Trophoblast cell (in vitro differentiated cells and primary cell): ENCODE measurements at regions not wholly inside any gene's neighbourhood (a gene's known extent, or its start where the extent isn't known, plus 50 kb on each side); places are given as distances from the start of the nearest gene placed in this dataset.
"Not testable (repeated sequence)": the region's sequence is repeated elsewhere in the genome, so short reads cannot be mapped to it uniquely, and the experiment has no call there.

Experiments used
- DNase-seq, 2 donors: peaks; one replicate each; pipeline ENCODE4 v3.0.0-alpha.2; 2016
- H2AFZ ChIP-seq: 2 replicates; pipeline ENCODE4 v1.6.1; 2013; ENCODE audit warnings: low read length, moderate library complexity, mild to moderate bottlenecking; ENCODE audit not compliant: insufficient read depth, poor library complexity
- H2AK5ac ChIP-seq: 2 replicates; pipeline ENCODE4 v1.6.1; 2013; ENCODE audit warnings: mild to moderate bottlenecking, low read length
- H2BK120ac ChIP-seq: 2 replicates; pipeline ENCODE4 v1.6.1; 2013; ENCODE audit warnings: low read length, mild to moderate bottlenecking, moderate library complexity; ENCODE audit not compliant: insufficient read depth, poor library complexity
- H2BK12ac ChIP-seq: 2 replicates; pipeline ENCODE4 v1.6.1; 2013; ENCODE audit warnings: mild to moderate bottlenecking, low read length, moderate library complexity
- H2BK5ac ChIP-seq: 2 replicates; pipeline ENCODE4 v1.6.1; 2013; ENCODE audit warnings: low read length, low read depth, moderate library complexity, mild to moderate bottlenecking; ENCODE audit not compliant: poor library complexity
- H3K14ac ChIP-seq: 2 replicates; pipeline ENCODE4 v1.6.1; 2013; ENCODE audit warnings: mild to moderate bottlenecking, low read length
- H3K18ac ChIP-seq: 2 replicates; pipeline ENCODE4 v1.6.1; 2013; ENCODE audit warnings: mild to moderate bottlenecking, low read length
- H3K23ac ChIP-seq: 2 replicates; pipeline ENCODE4 v1.6.1; 2013; ENCODE audit warnings: low read length
- H3K27ac ChIP-seq: 2 replicates; pipeline ENCODE4 v1.5.1; 2013; ENCODE audit warnings: low read depth, mild to moderate bottlenecking, inconsistent platforms, low read length, moderate library complexity
- H3K27me3 ChIP-seq: 2 replicates; pipeline ENCODE4 v1.6.1; 2013; ENCODE audit warnings: inconsistent platforms, mild to moderate bottlenecking, low read length, moderate library complexity; ENCODE audit not compliant: insufficient read depth
- H3K36me3 ChIP-seq, 2 experiments: 1 replicate in 1 of 2; 2 replicates in 1 of 2; pipeline ENCODE4 v1.6.1; 2013; ENCODE audit warnings: low read length in 2 of 2, mild to moderate bottlenecking in 2 of 2, moderate library complexity in 1 of 2; ENCODE audit not compliant: insufficient read depth in 2 of 2, control insufficient read depth in 1 of 2
- H3K4ac ChIP-seq: 2 replicates; pipeline ENCODE4 v1.6.1; 2013; ENCODE audit warnings: low read depth, mild to moderate bottlenecking, low read length, moderate library complexity
- H3K4me1 ChIP-seq, 2 experiments: 1 replicate in 1 of 2; 2 replicates in 1 of 2; pipeline ENCODE4 v1.6.1; 2013; ENCODE audit warnings: low read length in 2 of 2, mild to moderate bottlenecking in 2 of 2, moderate library complexity in 1 of 2; ENCODE audit not compliant: insufficient read depth in 2 of 2, control insufficient read depth in 1 of 2
- H3K4me2 ChIP-seq: 2 replicates; pipeline ENCODE4 v1.6.1; 2013; ENCODE audit warnings: inconsistent platforms, mild to moderate bottlenecking, low read length, moderate library complexity
- H3K4me3 ChIP-seq: 2 replicates; pipeline ENCODE4 v1.5.1; 2013; ENCODE audit warnings: mild to moderate bottlenecking, low read depth, low read length, inconsistent platforms
- H3K79me1 ChIP-seq: one replicate; pipeline ENCODE4 v1.6.1; 2013; ENCODE audit warnings: low read length
- H3K79me2 ChIP-seq: 2 replicates; pipeline ENCODE4 v1.6.1; 2013; ENCODE audit warnings: low read length, mild to moderate bottlenecking; ENCODE audit not compliant: control insufficient read depth, insufficient read depth, poor library complexity
- H3K9ac ChIP-seq: 2 replicates; pipeline ENCODE4 v1.6.1; 2013; ENCODE audit warnings: mild to moderate bottlenecking, low read length
- H3K9me3 ChIP-seq: 2 replicates; pipeline ENCODE4 v1.6.1; 2013; ENCODE audit warnings: low read depth, mild to moderate bottlenecking, control low read depth, inconsistent platforms, low read length; ENCODE audit not compliant: insufficient read depth
- H4K12ac ChIP-seq: 2 replicates; pipeline ENCODE4 v1.6.1; 2013; ENCODE audit warnings: low read depth, mild to moderate bottlenecking, low read length, moderate library complexity
- H4K8ac ChIP-seq: 2 replicates; pipeline ENCODE4 v1.6.1; 2013; ENCODE audit warnings: low read depth, mild to moderate bottlenecking, low read length, moderate library complexity
- H4K91ac ChIP-seq: one replicate; pipeline ENCODE4 v1.6.1; 2013; ENCODE audit warnings: low read depth, mild to moderate bottlenecking, low read length, moderate library complexity
- WGBS: extraction: QIAGEN DNeasy Blood & Tissue Kit; methylation state at CpG from one replicate; pipeline ENCODE4 v1.1.7; 2013; ENCODE audit warnings: missing lambda C conversion rate; ENCODE audit not compliant: insufficient read length, insufficient coverage; ENCODE audit errors: extremely low coverage; 5-methylcytosine and 5-hydroxymethylcytosine counted together

DNA sequence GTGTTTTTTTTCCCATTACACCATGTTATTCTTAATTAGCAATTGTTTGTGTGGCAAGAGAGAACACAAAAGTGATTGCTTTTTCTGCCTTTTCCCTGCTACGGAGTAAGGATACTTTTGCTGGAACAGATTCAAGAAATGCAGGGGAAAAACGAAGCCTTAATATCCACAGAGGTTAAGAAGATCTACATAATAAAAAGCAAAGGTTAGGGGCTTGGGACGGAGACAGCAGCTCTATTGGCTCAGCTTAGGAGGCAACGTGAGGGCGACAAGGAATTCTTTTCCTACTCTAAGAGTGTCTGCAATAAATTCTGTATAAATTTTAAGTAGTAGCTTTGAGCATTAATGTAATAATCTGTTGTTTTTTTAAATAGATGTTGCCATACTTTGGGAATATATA, 693.3 kb downstream of the DTWD2 start:
- H3K9ac ChIP-seq, result no peak overlapping the region
- H3K23ac ChIP-seq, result no peak overlapping the region
- no peaks in the 10 kb centered on the region for H3K27me3 ChIP-seq
- no CpG with 5 or more reads among the region's 5 CpGs for WGBS
- no peak overlapping the region for H2AK5ac ChIP-seq
- H4K12ac ChIP-seq, result no peak overlapping the region
- H3K4ac ChIP-seq, result no peak overlapping the region
- H2BK5ac ChIP-seq, result no peak overlapping the region
- no peak overlapping the region for H3K27ac ChIP-seq
- no peaks in the 10 kb centered on the region for H3K79me1 ChIP-seq
- no peak overlapping the region for H3K18ac ChIP-seq
- H3K14ac ChIP-seq, result no peak overlapping the region
- no peak overlapping the region for H2BK12ac ChIP-seq
- no peaks in the 10 kb centered on the region for H3K4me1 ChIP-seq
- H4K91ac ChIP-seq, result no peak overlapping the region
- no peak overlapping the region for H3K4me2 ChIP-seq
- no peak overlapping the region for H2AFZ ChIP-seq
- no peaks in the 10 kb centered on the region for H3K36me3 ChIP-seq
- no peak for DNase-seq
- H4K8ac ChIP-seq, result no peak overlapping the region
- no peak overlapping the region for H2BK120ac ChIP-seq
- no peaks in the 10 kb centered on the region for H3K9me3 ChIP-seq
- H3K79me2 ChIP-seq, result no peaks in the 10 kb centered on the region
- no peak overlapping the region for H3K4me3 ChIP-seq

DNA sequence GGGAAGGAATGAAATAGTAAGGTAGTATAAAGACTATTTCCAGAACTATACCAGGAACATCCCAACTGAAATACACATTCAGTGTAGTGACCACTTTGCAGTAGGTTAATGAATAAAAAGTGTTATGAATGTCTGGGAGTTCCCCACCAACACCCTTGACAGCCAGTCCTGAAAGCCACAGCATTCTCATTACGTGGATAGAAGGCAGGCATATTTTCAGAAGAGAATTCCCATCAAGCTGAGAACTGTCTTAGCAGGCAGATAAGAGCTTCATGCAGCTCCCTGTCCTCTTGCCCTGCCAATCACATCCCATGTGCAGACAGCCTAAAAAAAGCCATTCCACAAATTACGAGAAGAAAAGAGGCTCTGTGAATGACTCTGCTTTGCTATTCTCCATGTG, 695.0 kb downstream of the DTWD2 start:
- Histone ChIP-seq H3K18ac (no peak overlapping the region), H2BK12ac (no peak overlapping the region), H3K23ac (no peak overlapping the region), H2AK5ac (no peak overlapping the region), H2AFZ (no peak overlapping the region), H3K4me1 (no peaks in the 10 kb centered on the region), H3K9ac (no peak overlapping the region), H3K4ac (no peak overlapping the region), H3K9me3 (no peaks in the 10 kb centered on the region), H2BK5ac (no peak overlapping the region), H3K14ac (no peak overlapping the region), H3K4me2 (no peak overlapping the region), H4K91ac (no peak overlapping the region), H4K8ac (no peak overlapping the region), H3K27ac (no peak overlapping the region), H3K4me3 (no peak overlapping the region), H3K79me2 (no peaks in the 10 kb centered on the region), H3K79me1 (no peaks in the 10 kb centered on the region), H3K27me3 (no peaks in the 10 kb centered on the region), H4K12ac (no peak overlapping the region), H3K36me3 (no peaks in the 10 kb centered on the region), H2BK120ac (no peak overlapping the region)
- DNase-seq, result no peak
- no CpG with 5 or more reads among the region's 2 CpGs for whole genome bisulfite sequencing

DNA sequence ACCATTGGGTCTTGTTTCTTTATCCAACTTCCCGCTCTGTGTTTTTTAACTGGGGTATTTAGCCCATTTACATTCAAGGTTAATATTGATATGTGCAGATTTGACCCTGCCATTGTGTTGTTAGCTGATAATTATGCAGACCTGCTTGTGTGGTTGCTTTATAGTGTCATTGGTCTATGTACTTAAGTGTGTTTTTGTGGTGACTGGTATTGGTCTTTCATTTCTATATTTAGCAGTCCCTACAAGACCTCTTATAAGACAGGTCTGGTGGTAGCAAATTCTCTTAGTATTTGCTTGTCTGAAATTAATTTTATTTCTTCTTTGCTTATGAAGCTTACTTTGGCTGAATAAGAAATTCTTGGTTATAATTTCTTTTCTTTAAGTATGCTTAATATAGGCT, 698.1 kb downstream of the DTWD2 start:
- H3K27me3 ChIP-seq, result no peaks in the 10 kb centered on the region
- no peak overlapping the region for H3K23ac ChIP-seq
- no peak overlapping the region for H3K4me3 ChIP-seq

DNA sequence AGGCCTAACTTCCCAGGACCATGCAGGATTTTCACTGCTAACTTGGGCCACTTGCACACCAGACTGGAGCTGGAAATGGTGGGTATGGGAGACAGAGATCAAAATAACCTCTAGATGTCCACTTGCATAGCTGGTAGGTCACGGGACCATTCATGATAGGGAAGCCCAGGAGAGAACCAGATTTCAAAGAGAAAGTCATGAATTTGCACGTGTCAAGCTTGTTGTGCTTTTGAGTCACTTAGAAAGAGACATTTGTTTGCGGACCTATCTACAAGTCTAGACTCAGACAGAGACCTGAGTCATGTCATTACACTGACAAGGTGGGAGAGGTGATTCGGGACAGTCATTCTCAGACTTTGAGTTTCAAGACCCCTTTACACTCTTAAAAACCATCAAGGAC, 704.1 kb downstream of the DTWD2 start:
- not testable (repeated sequence) for H2AFZ ChIP-seq, H3K27ac ChIP-seq, H3K79me1 ChIP-seq, H2BK12ac ChIP-seq, H3K23ac ChIP-seq, H4K91ac ChIP-seq, H2BK120ac ChIP-seq, H4K12ac ChIP-seq, H4K8ac ChIP-seq, H3K36me3 ChIP-seq, H3K4me1 ChIP-seq, H3K4me3 ChIP-seq, H3K4me2 ChIP-seq, H2BK5ac ChIP-seq, H3K4ac ChIP-seq, H3K79me2 ChIP-seq, H2AK5ac ChIP-seq, H3K9me3 ChIP-seq, H3K14ac ChIP-seq, H3K18ac ChIP-seq, H3K27me3 ChIP-seq, H3K9ac ChIP-seq, DNase-seq
- no CpG with 5 or more reads among the region's 4 CpGs for WGBS

More for the DNA sequence above, 698.1 kb downstream of the DTWD2 start:
- DNase-seq, result no peak
- H2BK12ac ChIP-seq, result no peak overlapping the region
- no peaks in the 10 kb centered on the region for H3K79me2 ChIP-seq
- no peak overlapping the region for H4K91ac ChIP-seq
- H2BK5ac ChIP-seq, result no peak overlapping the region
- H2AK5ac ChIP-seq, result no peak overlapping the region
- H2BK120ac ChIP-seq, result no peak overlapping the region
- no CpG with 5 or more reads among the region's 1 CpG for WGBS
- H3K4ac ChIP-seq, result no peak overlapping the region
- no peak overlapping the region for H4K8ac ChIP-seq
- H3K14ac ChIP-seq, result no peak overlapping the region
- no peak overlapping the region for H3K4me2 ChIP-seq
- no peaks in the 10 kb centered on the region for H3K79me1 ChIP-seq
- no peak overlapping the region for H3K9ac ChIP-seq
- no peak overlapping the region for H3K27ac ChIP-seq
- H3K4me1 ChIP-seq, result no peaks in the 10 kb centered on the region
- H4K12ac ChIP-seq, result no peak overlapping the region
- H3K36me3 ChIP-seq, result no peaks in the 10 kb centered on the region
- H3K18ac ChIP-seq, result no peak overlapping the region
- no peak overlapping the region for H2AFZ ChIP-seq
- H3K9me3 ChIP-seq, result no peaks in the 10 kb centered on the region
